HG03097 (cell line): ENCODE measurements at regions not wholly inside any gene's neighbourhood (a gene's known extent, or its start where the extent isn't known, plus 50 kb on each side); places are given as distances from the start of the nearest gene placed in this dataset.

Experiments used
- ATAC-seq: cut with Tn5 transposase; IDR thresholded peaks from one replicate; pipeline ENCODE4 v1.9.1; 2021; ENCODE audit not compliant: unreplicated experiment, low FRiP score

DNA sequence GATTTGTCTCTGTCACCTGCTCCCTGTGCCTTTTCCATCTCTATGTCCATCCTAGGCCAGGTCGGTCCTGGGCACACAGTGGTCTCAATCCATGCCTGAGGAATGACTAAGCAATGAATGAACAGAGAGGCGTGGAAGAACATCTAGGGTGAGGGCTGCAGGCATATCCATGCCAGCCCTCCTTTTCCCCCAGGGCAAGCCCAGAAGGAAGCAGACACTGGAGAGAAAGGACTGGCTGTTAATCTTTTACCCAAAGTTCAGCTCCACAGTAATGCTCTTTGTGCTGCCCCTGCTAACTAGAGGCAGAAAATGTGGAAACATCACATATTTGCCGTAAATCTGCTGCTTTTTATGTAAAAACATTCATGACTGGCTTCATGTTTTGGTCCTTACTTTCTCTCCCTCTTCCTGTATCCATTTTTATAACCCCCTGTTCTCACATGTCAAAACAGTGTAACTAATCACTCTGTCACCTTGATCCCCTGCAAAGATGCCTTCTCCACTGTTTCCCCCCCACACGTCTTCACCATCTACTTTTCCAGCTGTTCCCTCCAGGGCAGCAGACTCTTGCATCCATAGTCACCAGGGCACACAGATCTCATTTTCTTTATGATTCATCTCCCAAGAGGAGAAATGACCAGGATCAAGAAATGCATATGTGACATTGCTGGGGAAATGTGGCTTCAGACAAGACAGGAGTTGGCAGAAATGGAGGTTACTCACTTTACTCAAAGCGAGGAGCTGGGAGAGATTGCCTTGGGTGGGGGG is 166.4 kb upstream of the PROX1 start:
- ATAC-seq, result no peak

DNA sequence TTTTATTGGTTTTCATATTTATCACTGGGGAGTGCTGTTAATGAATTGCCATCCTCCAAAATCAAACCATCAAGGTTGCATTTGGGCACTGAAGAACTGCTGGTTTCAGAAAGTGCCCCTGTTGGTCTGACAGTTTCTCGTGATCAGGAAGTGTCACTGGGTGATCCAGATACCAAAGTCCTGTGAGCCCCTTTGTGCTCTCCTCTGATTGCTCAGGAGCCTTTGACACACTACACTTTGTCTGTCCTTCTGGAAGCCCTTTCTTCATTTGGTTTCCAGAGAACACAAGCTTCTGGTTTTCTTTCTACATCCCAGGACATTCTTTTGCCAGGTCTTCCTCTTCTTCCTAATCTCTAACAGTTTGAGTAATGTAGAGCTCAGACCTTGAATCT is 165.8 kb upstream of the PROX1 start:
- ATAC-seq, result no peak

DNA sequence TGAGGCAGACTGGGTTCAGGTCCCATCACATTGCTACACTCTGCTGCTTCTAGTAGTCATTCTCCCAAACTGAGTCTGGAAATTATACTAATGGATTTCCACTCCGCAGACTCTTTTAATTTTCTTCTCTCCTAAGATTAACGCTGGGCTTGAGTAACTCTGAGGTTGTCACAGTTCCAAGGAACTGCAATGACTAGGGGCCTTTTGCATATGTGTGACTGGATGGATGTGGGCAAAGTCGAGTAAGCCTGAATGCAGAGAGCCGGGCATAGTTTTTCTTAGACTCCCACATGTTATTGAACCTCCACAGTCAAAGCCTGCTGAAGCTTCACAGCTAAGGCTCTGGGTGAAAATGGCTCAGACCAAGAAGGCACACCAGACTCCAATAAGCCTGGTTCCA is 160.9 kb upstream of the PROX1 start:
- ATAC-seq, result no peak

- no peak for ATAC-seq
Measured at GRCh38 chr1:213828867-213829266, 158.9 kb upstream of the PROX1 start.

DNA sequence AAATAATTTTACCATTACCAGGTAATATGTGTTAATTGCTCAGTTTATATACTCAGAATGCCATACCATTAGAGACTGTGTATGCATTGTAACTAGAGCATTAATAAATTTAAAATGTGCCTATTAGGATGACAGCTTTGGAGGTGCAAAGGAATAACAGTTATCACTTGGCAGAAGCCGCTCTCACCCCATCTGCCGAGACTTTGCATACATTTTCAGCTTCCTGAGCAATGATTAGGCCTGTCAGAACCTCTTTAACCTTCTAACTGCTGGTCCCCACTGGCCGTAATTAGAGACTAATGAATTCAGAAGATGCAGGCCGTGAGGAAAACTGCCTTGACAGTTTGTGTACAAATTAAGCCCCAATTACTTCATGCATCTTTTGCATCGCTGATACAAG is 158.0 kb upstream of the PROX1 start:
- no peak for ATAC-seq

DNA sequence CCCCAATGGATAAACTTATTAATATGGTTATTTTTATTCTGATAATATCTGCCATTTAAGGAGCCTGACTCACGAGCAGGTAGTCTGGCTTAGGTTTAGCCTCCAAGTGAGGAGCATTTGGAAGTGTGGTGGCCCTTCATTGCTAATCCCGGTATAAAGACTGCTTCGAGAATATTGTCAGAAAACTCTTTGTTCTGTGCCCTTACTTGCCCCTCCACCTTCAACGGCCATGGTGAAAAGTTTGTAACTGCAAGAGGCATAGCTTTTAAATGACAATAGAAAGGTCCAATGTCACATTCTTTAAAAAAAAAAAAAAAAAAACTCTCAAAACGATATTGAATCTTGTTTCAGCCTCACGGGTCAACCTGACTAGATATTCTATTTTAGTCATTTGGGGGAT is 157.4 kb upstream of the PROX1 start:
- ATAC-seq, result no peak

GRCh38 chr1:213840575-213840974 is 147.2 kb upstream of the PROX1 start:
- no peak for ATAC-seq

GRCh38 chr1:213844632-213845031 is 143.1 kb upstream of the PROX1 start:
- no peak for ATAC-seq

DNA sequence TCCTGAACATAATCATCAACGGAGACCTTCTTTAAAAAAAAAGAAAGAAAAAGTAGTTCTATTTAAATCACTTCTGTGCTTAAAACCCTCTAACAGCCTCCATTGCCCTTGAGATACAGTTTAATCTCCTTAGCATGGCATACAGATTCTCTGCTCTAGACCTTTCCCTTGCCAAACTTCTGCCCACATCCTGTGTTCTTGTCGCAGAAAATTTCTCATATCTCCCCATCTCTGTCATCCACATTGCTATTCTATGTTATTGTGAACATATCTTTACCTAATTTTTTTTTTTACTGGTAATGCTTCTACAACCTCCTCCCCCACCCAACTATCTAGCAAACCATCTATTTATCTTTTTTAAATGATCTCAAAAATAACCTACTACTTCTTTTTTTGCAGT is 135.7 kb upstream of the PROX1 start:
- no peak for ATAC-seq

DNA sequence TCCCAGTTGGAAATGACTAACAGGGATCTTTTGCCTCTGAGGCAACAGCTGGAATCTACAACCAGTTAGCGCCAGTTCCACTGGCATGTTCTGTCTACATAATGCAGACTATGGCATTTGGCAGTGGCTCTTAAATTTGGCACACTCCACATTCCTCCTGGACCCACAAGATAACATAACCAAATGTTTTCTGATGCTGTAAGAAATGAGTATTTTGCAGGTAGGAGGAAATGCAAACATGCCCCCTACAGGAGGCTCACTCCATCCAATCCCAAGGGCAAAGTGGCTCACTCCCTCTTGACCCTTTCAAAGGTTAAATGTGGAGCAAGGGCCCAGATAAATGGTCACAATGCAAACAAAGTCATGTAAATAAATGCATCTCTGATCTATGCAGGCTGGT is 129.2 kb upstream of the PROX1 start:
- ATAC-seq, result no peak

DNA sequence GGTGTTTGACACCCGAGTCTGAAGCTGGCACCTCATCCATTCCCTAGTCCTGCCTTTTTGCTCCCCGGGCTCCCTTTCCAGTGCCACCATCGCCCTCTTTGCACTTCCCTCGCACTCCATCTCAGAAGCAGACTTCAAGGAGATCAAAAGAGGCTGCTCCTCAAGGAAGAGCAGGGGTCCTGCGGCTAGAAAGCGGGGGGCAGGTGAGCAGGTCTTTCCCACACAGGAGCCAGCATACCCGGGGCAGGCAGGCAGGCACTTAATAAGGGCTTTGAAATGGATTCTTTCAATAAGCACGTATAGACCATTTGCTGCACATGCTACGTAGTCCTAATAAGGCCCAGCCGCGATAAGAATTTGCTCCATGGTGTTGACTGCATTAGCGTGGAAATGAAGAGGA is 125.9 kb upstream of the PROX1 start:
- no peak for ATAC-seq

- no peak for ATAC-seq
Measured at GRCh38 chr1:213864091-213864490, 123.7 kb upstream of the PROX1 start.

GRCh38 chr1:213868482-213868881 is 119.3 kb upstream of the PROX1 start:
- ATAC-seq, result no peak

DNA sequence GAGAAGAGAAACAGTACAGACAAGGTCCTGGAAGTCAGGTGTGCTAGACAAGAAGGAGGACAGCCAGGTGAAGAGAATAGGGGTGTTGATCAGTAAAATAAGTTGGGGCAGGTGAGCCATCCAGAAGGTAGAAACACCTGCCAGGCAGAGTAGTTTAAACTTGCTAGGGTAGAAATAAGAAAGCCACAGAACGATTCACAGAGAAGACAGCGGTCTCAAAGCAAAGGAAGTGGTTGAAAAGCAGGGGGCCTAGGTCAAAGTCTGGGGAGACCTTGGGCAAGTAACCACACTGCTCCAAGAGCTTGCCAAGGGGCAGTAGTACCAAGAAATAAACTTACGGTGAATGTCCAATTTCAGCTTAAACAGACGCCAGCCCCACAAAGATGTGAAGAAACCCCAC is 116.6 kb upstream of the PROX1 start:
- no peak for ATAC-seq

DNA sequence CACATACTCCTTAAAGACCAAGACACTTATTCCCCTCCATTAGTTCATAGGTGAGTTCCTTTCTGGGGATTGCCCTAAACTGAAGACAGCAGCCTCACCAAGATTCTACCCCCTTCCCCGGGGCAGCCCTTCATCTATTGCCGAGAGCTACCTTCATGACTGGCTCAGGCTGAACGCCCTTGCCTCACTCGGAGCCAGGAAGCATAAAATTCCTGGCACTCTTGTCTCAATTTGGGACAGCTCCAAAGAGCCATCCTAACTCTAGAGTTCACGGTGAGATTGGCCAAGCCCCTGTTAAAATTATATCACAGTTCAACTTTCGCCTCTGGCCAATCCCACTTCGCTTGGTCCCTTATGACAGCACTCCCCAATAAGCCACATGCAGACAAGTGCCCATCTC is 113.0 kb upstream of the PROX1 start:
- no peak for ATAC-seq

DNA sequence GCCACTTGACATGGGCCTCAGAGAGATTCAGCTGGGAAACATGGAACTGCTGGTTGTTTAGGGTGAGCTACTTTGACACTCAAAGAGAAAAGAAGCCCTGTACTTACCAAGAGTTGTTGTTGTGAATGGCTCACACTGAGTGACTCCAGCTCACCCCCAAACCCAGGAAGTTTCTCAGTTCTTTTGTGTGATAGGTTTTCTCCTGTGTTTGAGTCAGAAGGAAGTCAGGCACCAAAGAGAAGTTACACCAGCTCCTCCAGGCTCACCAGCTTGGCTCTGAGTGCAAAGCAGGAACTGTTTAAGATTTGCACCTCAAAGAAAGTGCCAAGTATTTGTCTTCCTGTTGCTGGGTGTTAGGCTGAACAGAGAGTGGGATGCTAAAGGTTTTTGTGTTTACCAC is 111.2 kb upstream of the PROX1 start:
- ATAC-seq, result no peak

GRCh38 chr1:213883618-213884017 is 104.2 kb upstream of the PROX1 start:
- no peak for ATAC-seq

DNA sequence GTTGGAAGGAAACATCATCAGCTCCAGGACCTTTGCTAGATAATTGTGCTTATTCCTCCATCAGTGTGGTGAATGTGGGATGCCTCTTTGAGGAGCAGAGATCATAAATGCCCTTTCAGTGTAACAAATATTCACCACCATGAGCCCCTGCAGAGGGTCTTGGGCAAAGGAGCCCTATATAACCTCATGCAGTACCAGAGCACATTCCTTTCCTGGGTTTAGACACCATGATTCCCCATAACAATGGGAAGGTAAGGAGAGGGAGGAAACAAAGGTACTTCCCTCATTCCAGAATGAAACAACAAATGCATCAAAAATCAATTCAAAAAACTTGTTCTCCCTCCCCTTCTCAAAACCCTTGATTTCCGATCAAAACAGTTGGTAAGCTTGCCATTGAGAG is 103.4 kb upstream of the PROX1 start:
- ATAC-seq, result no peak

DNA sequence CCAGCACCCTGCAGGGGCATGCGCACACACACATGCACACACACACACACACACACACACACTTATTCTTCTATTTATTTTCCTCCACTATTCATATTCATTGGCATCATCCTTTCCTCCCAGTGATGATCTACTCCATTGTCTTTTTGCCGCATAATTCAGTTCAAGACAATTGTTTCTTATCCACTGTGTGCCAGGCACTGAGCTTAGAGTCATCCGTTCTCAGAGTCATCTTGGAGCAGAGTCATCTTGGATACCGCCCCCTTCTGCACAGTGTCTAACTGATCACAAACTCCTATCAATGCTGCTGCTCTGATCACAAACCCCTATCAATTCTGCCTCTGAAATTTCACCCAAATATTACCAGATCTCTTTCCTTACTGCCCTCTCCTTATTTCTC is 102.8 kb upstream of the PROX1 start:
- no peak for ATAC-seq

- ATAC-seq, result no peak
Measured at GRCh38 chr1:213887842-213888241, 99.9 kb upstream of the PROX1 start.

GRCh38 chr1:213891989-213892902 is 95.5 kb upstream of the PROX1 start:
- ATAC-seq, result no peak

DNA sequence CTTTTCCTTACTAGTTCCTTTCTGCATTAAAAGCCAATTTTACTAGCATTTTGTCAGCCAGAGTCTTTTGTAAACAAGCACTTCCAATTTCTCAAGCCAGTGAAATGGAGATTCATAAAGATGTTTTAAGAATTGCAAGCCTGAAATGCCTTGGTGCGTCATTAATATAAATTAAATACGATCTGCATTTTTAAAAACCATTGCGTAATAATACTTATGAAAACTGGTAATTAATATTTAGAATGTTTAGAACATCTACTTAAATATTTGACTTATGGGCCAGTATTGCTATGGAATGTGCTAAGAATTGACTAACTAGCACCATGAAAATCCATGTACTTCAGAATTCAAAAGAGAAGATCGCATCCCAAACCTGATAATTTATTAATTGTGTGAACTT is 89.1 kb upstream of the PROX1 start:
- ATAC-seq, result no peak
